NCI-H2107 treated with DMSO at 0.1 percent for 48 hours (cell line): ENCODE measurements at regions not wholly inside any gene's neighbourhood (a gene's known extent, or its start where the extent isn't known, plus 50 kb on each side); places are given as distances from the start of the nearest gene placed in this dataset.

Experiments
- DNase-seq: peaks from one replicate; lab custom pipeline; 2025; ENCODE audit not compliant: unreplicated experiment; lab: John Stamatoyannopoulos, UW

DNA sequence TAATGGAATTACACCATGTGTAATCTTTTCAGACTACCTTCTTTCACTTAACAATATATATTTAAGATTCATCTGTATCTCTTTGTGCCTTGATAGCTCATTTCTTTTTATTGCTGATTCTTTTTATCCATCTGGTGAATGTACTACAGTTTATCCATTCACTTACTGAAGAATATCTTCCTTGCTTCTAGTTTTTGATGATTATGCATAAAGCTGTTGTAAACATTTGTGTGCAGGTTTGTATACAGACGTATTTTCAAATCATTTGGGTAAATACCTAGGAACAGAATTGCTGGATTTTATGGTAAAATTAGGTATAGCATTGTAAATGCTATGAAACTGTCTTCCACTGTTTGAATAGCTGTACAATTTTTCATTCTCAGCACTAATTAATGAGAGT lies 592.6 kb upstream of the HS6ST1 start:
- DNase-seq: no peak

- no peak for DNase-seq
Measured at GRCh38 chr2:128914320-128914719, 595.7 kb upstream of the HS6ST1 start.

DNA sequence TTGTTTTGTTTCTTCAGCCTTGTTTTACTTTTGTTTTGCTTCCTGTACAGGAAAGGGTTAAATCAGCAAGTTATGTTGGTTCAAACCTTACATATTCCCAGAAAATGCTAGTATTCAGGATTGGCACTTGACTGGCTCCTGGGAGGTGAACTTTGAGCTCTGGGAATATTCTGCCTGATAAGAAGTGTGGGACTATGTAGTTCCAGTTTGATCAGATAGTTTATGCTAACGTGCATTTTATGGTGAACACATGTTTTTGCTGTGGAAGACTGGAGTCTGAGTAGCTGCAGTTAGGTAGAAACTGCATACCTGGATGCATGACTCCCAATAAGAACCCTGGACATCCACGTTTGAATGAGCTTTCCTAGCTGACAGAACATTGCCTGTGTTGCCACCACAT lies 603.1 kb upstream of the HS6ST1 start:
- DNase-seq: no peak

DNA sequence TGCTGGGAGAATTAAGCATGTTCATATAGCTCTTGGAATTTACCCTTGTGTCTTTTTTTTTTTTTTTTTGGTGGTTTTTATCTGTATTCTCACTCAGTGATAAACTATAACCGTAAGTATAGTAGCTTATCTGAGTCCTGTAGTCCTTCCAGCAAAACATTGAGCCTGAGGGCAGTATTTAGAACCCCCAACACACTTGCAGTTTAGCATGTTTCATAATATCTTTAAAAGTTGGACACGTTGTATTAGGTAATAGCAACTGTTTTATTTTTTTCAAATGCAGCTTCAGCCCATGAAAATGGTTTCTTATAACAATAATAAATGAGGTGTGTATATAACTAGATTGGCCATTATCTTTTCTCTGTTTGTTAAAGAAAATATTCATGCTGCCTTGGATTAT lies 603.5 kb upstream of the HS6ST1 start:
- DNase-seq: no peak

- no peak for DNase-seq
Measured at GRCh38 chr2:128925631-128926030, 607.0 kb upstream of the HS6ST1 start.

- no peak for DNase-seq
Measured at GRCh38 chr2:128930101-128930500, 611.4 kb upstream of the HS6ST1 start.

- DNase-seq: no peak
Measured at GRCh38 chr2:128940378-128940777, 621.7 kb upstream of the HS6ST1 start.

DNA sequence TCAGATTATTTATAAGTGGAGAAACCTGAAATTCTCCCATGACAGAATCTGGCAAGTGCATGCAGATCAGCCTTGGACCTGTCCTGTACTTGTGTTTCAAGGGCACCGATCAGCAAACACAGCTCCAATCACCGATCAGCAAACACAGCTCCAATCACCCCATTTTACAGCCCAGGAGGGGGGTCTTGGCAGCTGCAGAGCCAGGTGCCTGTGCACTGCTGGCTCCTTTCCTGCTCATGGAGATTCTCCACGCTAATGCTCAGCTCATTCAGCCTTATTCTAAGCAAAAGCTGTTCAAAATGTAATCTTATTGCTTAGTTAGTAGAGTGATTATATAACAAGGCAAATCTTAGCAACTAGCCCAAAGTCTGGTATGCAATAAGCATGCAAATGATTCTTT lies 623.1 kb upstream of the HS6ST1 start:
- DNase-seq: no peak

DNA sequence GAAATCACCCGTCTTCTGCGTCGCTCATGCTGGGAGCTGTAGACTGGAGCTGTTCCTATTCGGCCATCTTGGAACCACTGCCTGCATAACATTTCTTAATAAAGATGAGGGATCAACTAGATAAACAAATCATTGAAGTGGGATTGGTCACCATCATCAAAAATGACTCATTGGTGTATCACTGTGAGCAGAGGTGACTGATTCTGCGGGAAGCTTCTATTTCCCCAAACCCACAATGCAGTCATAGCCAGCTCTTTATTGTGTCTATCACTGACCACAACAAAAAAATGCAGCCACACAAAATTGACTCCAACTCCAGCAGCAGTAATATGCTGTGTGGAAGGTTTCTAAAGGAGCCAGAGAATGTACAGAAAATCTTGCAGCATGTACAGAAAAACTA lies 630.7 kb upstream of the HS6ST1 start:
- no peak for DNase-seq

DNA sequence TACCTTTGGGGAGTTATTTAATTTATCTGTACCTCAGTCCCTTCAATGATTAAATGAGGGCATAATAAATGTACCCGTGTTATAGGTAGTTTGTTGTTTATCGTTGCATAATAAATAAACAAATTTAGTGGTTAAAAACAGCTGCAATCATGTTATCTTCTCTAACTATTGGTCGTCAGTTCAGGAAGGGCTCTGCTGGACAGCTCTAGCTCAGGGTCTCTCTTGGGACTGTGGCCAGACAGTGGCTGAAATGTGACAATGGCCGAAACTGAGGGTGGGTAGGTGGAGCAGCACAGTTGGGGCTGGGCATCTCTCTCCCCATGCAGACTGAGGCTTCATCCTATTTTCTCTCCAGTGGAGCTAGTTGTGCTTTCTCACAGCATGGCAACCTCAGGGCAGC lies 632.1 kb upstream of the HS6ST1 start:
- no peak for DNase-seq

- DNase-seq: no peak
Measured at GRCh38 chr2:128958241-128958640, 639.6 kb upstream of the HS6ST1 start.

DNA sequence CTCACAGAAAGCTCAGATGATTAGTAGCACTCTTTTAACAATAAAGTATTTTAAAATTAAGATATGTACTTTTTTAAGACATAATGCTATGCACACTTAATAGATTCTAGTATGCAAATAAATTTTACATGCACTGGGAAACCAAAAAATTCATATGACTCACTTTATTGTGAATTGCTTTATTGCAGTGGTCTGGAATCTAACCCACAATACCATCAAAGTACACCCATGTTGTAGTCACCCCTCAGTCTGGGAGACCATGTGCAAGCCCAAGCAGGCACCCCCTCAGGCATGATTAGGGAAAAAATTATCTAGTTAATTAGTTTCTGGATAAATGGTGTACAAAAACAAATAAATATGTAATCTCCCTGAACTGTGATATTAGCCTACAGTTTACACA lies 649.0 kb upstream of the HS6ST1 start:
- no peak for DNase-seq

DNA sequence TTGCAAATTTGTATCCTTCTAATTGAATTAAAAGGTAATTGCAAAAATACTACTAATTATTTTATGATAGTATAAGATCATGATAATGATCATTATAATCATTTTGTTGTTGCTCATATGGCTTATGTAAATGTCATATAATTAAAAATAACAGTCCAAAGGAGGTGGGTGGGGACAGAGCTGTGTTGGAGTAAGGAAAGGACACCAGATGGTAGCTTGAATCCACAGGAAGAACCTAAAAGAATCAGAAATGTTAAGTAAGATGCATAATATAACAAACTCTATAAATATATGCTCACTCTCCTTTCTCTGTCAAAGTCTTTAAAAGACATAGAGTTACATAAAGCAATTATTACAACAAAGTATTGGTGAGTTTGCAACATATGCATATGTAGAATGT lies 650.7 kb upstream of the HS6ST1 start:
- DNase-seq: no peak

DNA sequence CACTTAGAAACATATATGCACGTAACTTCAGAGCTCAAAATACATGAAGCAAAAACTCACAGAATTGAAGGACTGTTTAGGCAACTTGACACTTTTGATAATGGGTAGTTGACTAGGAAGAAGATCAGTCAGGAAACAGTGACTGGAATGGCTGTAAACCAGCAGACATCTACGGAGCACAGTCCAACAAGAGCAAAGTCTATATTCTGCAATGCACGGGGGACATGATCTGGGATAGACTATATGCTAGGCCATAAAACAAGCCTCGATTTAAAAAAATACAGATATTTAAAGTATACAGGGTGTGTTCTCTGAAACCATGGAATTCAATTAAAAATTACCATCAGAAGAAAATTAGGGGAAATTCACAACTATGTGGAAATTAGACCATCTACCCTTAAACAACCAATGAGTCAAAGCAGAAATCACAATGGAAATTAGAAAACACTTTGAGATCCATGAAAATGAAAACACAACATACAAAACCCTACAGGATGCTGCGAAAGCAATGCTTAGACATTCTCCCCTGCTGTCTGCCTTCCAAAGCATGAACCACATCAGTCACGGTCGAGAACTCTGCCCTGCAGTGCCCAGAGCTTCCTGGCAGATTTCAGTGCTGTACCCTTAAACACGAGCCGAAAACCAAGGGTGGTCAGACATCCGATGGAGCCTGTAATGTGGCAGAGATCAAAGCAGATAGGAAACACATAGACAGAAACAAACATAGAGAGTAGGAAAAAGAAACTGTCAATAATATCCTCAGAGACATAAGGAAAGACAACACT lies 651.9 kb upstream of the HS6ST1 start:
- DNase-seq: no peak

DNA sequence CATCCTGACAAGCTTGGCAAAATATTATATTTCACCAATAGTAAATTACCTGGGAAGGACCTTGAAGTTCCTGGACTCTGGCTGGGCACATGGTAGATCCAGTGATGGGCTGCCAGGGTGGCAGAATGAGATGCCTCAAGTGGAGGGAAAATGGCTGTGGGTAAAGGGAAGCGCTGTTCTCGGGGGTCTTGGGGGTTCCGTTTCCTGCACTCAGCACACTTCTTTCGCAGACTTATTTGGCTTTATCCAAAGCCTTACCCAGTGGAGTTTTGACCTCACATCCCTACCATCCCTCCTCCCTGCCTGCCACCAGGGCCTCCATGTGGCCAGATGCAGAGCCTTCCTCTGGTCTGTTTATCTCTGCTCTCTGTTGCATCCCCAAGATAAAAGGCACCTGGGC lies 654.9 kb upstream of the HS6ST1 start:
- DNase-seq: no peak

GRCh38 chr2:128978212-128978611 lies 659.5 kb upstream of the HS6ST1 start:
- no peak for DNase-seq

DNA sequence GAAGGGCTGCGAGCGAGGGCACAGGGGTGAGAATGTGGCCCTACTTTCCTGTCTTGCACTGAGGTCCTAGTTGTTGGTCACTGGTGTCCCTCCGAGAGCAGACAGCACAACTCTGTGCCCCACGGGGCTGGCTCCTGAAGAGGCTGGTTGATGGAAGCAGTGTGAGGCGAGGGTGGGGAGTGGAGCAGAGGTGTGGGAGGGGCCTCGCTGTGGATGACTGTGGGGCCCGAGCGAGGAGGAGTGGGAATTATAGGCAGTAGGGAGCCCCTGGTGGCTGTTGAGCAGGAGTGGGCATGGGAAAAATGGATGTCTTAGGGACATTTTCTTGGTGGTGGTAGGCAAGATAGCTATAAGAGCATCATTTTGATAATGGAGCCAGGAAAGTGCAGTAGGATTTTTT lies 660.5 kb upstream of the HS6ST1 start:
- no peak for DNase-seq

GRCh38 chr2:128980475-128980874 lies 661.8 kb upstream of the HS6ST1 start:
- no peak for DNase-seq

DNA sequence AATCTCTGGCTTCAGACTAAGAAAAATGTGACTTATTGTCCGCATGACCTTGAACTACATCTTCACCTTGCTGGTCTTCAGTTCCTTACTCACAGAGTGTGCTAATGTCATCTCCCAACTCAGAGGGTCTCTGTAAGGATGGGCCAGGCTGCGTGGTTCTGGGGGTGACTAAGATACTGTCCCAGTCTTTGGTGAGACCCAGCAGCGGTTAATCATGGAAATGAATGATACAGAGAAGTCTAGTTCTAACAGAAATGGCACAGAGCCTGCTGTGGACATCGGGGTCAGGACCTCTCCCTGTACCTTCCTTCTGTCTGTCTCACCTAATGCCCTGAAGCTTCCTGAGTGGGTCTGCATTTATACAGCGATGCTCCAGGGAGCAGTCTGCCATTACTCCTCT lies 662.7 kb upstream of the HS6ST1 start:
- DNase-seq: no peak

DNA sequence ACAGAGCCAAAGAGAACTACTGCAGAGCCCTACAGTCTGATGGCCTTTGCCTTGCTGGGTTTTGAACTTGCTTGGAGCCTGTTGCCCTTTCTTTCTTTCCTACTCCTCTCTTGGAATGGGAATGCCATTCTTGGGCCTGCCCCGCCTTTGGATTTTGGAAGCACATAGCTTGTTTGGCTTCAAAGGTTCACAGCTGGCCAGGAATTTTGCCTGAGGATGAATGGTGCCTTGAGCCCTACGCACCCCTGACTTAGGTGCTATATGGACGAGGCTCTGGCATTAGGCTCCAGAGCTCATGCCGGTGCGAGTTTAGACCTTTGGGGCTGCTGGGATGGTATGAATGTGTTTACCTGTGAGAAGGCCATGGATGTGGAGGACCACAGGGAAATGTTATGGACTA lies 663.3 kb upstream of the HS6ST1 start:
- DNase-seq: no peak

GRCh38 chr2:128982670-128983069 lies 664.0 kb upstream of the HS6ST1 start:
- no peak for DNase-seq

DNA sequence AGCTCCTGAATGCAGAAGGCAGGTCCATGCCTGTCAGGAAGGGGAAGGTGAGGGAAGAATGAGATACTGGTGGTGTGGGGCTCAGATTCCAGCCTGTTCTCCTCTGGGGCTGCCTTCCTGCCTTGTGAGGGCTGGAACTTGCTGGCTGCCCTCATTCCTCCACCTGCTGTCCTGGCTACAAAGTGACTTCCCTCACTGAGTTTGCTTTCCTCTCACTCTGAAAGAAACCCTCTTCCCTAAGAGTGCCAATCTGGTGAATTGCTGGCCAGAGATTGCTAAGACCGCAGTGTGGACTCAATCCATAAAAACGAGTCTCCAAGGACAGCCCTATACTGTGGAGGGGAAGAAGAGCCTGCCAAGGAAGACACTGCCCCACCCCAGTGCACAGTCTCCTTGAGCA lies 664.4 kb upstream of the HS6ST1 start:
- no peak for DNase-seq

- no peak for DNase-seq
Measured at GRCh38 chr2:128984081-128984480, 665.4 kb upstream of the HS6ST1 start.
